Progenitor cell of endocrine pancreas (in vitro differentiated cells): ENCODE measurements at regions not wholly inside any gene's neighbourhood (a gene's known extent, or its start where the extent isn't known, plus 50 kb on each side); places are given as distances from the start of the nearest gene placed in this dataset.
"Not testable (repeated sequence)": the region's sequence is repeated elsewhere in the genome, so short reads cannot be mapped to it uniquely, and the experiment has no call there.

Experiments
- DNase-seq: peaks from one replicate; pipeline ENCODE4 v3.0.0; 2021; ENCODE audit warnings: low spot score; ENCODE audit not compliant: unreplicated experiment
- H3K27ac Mint-ChIP-seq: 2 replicates; pipeline ENCODE4 v1.8.0; 2021; ENCODE audit warnings: mild to moderate bottlenecking, moderate library complexity, mixed read lengths
- H3K27me3 Mint-ChIP-seq: 2 replicates; pipeline ENCODE4 v1.8.0; 2021; ENCODE audit warnings: mixed read lengths
- H3K36me3 Mint-ChIP-seq: 2 replicates; pipeline ENCODE4 v1.8.0; 2022; ENCODE audit warnings: mixed read lengths; ENCODE audit not compliant: insufficient read depth
- H3K4me1 Mint-ChIP-seq: 2 replicates; pipeline ENCODE4 v1.8.0; 2021; ENCODE audit warnings: low read depth, mixed read lengths
- H3K4me3 Mint-ChIP-seq: 2 replicates; pipeline ENCODE4 v1.8.0; 2021; ENCODE audit warnings: low read depth, mild to moderate bottlenecking, moderate library complexity, mixed read lengths
- H3K9me3 Mint-ChIP-seq: 2 replicates; pipeline ENCODE4 v1.8.0; 2021; ENCODE audit warnings: low read depth, mixed read lengths
- CTCF ChIP-seq: fragments of 200-600 bp; sonication (generic); IDR thresholded peaks from one replicate; pipeline ENCODE4 v1.5.0; 2021; ENCODE audit warnings: antibody characterized with exemption, mild to moderate bottlenecking; ENCODE audit not compliant: unreplicated experiment

GRCh38 chr9:75803130-75803529 is 87.3 kb upstream of the PCSK5 start:
- no peak overlapping the region for H3K4me3 Mint-ChIP-seq
- H3K27ac Mint-ChIP-seq = no peak overlapping the region
- DNase-seq = no peak
- H3K9me3 Mint-ChIP-seq = no peaks in the 10 kb centered on the region
- H3K36me3 Mint-ChIP-seq = no peaks in the 10 kb centered on the region
- H3K27me3 Mint-ChIP-seq = no peaks in the 10 kb centered on the region
- H3K4me1 Mint-ChIP-seq = peaks cover 2% of the 10 kb centered on the region
- no peak for TF ChIP-seq CTCF

- TF ChIP-seq CTCF = no peak
- Mint-ChIP-seq H3K27ac (no peak overlapping the region), H3K27me3 (no peaks in the 10 kb centered on the region), H3K4me1 (peaks cover 2% of the 10 kb centered on the region), H3K4me3 (no peak overlapping the region), H3K9me3 (peaks cover 23% of the 10 kb centered on the region), H3K36me3 (no peaks in the 10 kb centered on the region)
- no peak for DNase-seq
Measured at GRCh38 chr9:75810063-75810462, 80.4 kb upstream of the PCSK5 start.

GRCh38 chr9:75811692-75812091 is 78.8 kb upstream of the PCSK5 start:
- TF ChIP-seq CTCF = no peak
- Mint-ChIP-seq H3K4me1 (peaks cover under 1% of the 10 kb centered on the region), H3K9me3 (peaks cover 23% of the 10 kb centered on the region), H3K4me3 (no peak overlapping the region), H3K27ac (no peak overlapping the region), H3K27me3 (no peaks in the 10 kb centered on the region), H3K36me3 (no peaks in the 10 kb centered on the region)
- DNase-seq = no peak

GRCh38 chr9:75812141-75812540 is 78.3 kb upstream of the PCSK5 start:
- Mint-ChIP-seq H3K9me3 (peaks cover 24% of the 10 kb centered on the region), H3K4me3 (no peak overlapping the region), H3K27me3 (no peaks in the 10 kb centered on the region), H3K36me3 (no peaks in the 10 kb centered on the region), H3K4me1 (no peaks in the 10 kb centered on the region), H3K27ac (no peak overlapping the region)
- no peak for DNase-seq
- TF ChIP-seq CTCF = no peak

GRCh38 chr9:75814667-75815066 is 75.8 kb upstream of the PCSK5 start:
- Mint-ChIP-seq H3K27me3 (no peaks in the 10 kb centered on the region), H3K9me3 (peaks cover 46% of the 10 kb centered on the region), H3K4me1 (no peaks in the 10 kb centered on the region), H3K27ac (no peak overlapping the region), H3K4me3 (no peak overlapping the region), H3K36me3 (no peaks in the 10 kb centered on the region)
- TF ChIP-seq CTCF = no peak
- no peak for DNase-seq

GRCh38 chr9:75820471-75821115 is 69.9 kb upstream of the PCSK5 start:
- H3K4me3 Mint-ChIP-seq, H3K27me3 Mint-ChIP-seq, H3K36me3 Mint-ChIP-seq, H3K4me1 Mint-ChIP-seq, DNase-seq, H3K27ac Mint-ChIP-seq: not testable (repeated sequence)
- H3K9me3 Mint-ChIP-seq = peaks cover 26% of the 10 kb centered on the region
